ENCODE measurements at regions not wholly inside any gene's neighbourhood (a gene's known extent, or its start where the extent isn't known, plus 50 kb on each side); places are given as distances from the start of the nearest gene placed in this dataset.
A peak's percentile ranks its signal among the peaks of the same experiment; 100 is the strongest.

- dilution Hi-C loops (cut with HindIII; ENCODE audit: low sequenced_read_pairs, unreplicated experiment) (no loop called here), intact Hi-C loops (cut with micrococcal nuclease) (no loop called here), in situ Hi-C loops (cut with MboI; ENCODE audit: low sequenced_read_pairs) (no loop called here)
- H2BK5ac ChIP-seq (ENCODE audit: low read depth, low read length, poor library complexity, severe bottlenecking), result no peak overlapping the region
- H2BK20ac ChIP-seq (ENCODE audit: low read depth, low read length), result no peak overlapping the region
- ATAC-seq (ENCODE audit: low read depth), result peak; percentile 29
- POLR2A ChIA-PET (ENCODE audit: unreplicated experiment), result no interaction called here
- DNase-seq, result peak; percentile 1
- H3K18ac ChIP-seq (ENCODE audit: low read depth, low read length), result no peak overlapping the region
- CTCF ChIA-PET, result no interaction called here
- H3K9ac ChIP-seq (ENCODE audit: low read depth, low read length), result no peak overlapping the region
- H2AK5ac ChIP-seq (ENCODE audit: low read depth, low read length), result no peak overlapping the region
- no peaks in the 10 kb centered on the region for H3K4me1 ChIP-seq (ENCODE audit: control insufficient read depth, insufficient read depth, low read length)
- H2AK9ac ChIP-seq (replicated peaks; ENCODE audit: low read depth, low read length, poor library complexity), result no peak overlapping the region
- H2BK120ac ChIP-seq (ENCODE audit: low read depth, low read length), result no peak overlapping the region
- no peaks in the 10 kb centered on the region for H4K20me1 ChIP-seq (ENCODE audit: insufficient read depth, low read length)
- no peak overlapping the region for H3K56ac ChIP-seq (ENCODE audit: extremely low read depth, insufficient read depth, low read length)
- H3K9me1 ChIP-seq (ENCODE audit: insufficient read depth, low read length), result no peaks in the 10 kb centered on the region
- H2BK15ac ChIP-seq (ENCODE audit: low read depth, low read length), result no peak overlapping the region
- H3K27ac ChIP-seq (ENCODE audit: insufficient read depth, low read length), result no peak overlapping the region
- no peak overlapping the region for H3K23ac ChIP-seq (ENCODE audit: low read depth, low read length)
- no TSS peak for BruUV-seq (replicated peaks)
- no peak for TF ChIP-seq NFE2L2 (IDR thresholded peaks at IDR 0.05; ENCODE audit: low read depth, low read length)
- TF ChIP-seq ELK1 (IDR thresholded peaks at IDR 0.05; ENCODE audit: borderline replicate concordance, low read depth, low read length), result no peak
- no peak for TF ChIP-seq RAD21 (IDR thresholded peaks at IDR 0.05; ENCODE audit: low read length)
- TF ChIP-seq CHD1 (IDR thresholded peaks at IDR 0.05; ENCODE audit: low read depth, low read length), result no peak
- no peak for TF ChIP-seq MAZ (IDR thresholded peaks at IDR 0.05; ENCODE audit: borderline replicate concordance, low read depth, low read length)
- no peak for TF ChIP-seq CEBPB (IDR thresholded peaks at IDR 0.05; ENCODE audit: low read depth, low read length)
- no peak overlapping the region for H3K4ac ChIP-seq (ENCODE audit: low read depth, low read length)
- no peak overlapping the region for H4K91ac ChIP-seq (ENCODE audit: insufficient read depth, low read depth, low read length)
- H4K5ac ChIP-seq (ENCODE audit: low read depth, low read length), result no peak overlapping the region
- H3K4me2 ChIP-seq (ENCODE audit: low read depth, low read length), result no peak overlapping the region
- WGBS, 2 experiments (ENCODE audit: extremely low coverage in 2 of 2, insufficient read length in 1 of 2), result no CpG with 5 or more reads among the region's 1 CpG
- H3K9me3 ChIP-seq (ENCODE audit: control insufficient read depth, insufficient read depth, low read length), result no peaks in the 10 kb centered on the region
- H3K4me3 ChIP-seq (ENCODE audit: insufficient read depth, low read depth, low read length), result no peak overlapping the region
- no peaks in the 10 kb centered on the region for H3K27me3 ChIP-seq (ENCODE audit: control insufficient read depth, insufficient read depth, low read length)
- no peak overlapping the region for H4K8ac ChIP-seq (ENCODE audit: low read depth in 2 of 2, low read length in 2 of 2)
- no peaks in the 10 kb centered on the region for H3K36me3 ChIP-seq (ENCODE audit: control insufficient read depth, insufficient read depth, low read length)
- H3K14ac ChIP-seq (replicated peaks; ENCODE audit: low read depth, low read length), result no peak overlapping the region
- no peak overlapping the region for H2AFZ ChIP-seq (replicated peaks; ENCODE audit: low read length, poor library complexity)
- H3K79me1 ChIP-seq (ENCODE audit: low read depth in 1 of 2, low read length in 2 of 2), result no peaks in the 10 kb centered on the region
Measured at GRCh38 chr5:121174351-121174750, 677.3 kb upstream of the FTMT start.

All from IMR-90 (cell line).